ENCODE measurements at regions not wholly inside any gene's neighbourhood (a gene's known extent, or its start where the extent isn't known, plus 50 kb on each side); places are given as distances from the start of the nearest gene placed in this dataset.

GRCh38 chr16:7268182-7268581 is 64.5 kb upstream of the RBFOX1 start:
- Histone ChIP-seq H3K27me3 (no peaks in the 10 kb centered on the region), H3K36me3 (no peaks in the 10 kb centered on the region), H3K4me1 (no peaks in the 10 kb centered on the region), H3K4me3 (no peak overlapping the region), H3K9me3 (no peaks in the 10 kb centered on the region), H3K27ac (no peak overlapping the region)
- TF ChIP-seq POLR2A (IDR thresholded peaks at IDR 0.05) (no peak), CTCF (IDR thresholded peaks at IDR 0.05) (peak in 1 of 4 experiments; percentile 14)
- intact Hi-C loops (cut with DNase I; ENCODE audit: low total_unique reads) = no loop called here
- DNase-seq = no peak

- DNase-seq = no peak
- no peaks in the 10 kb centered on the region for H3K9me3 ChIP-seq
- H3K4me1 ChIP-seq = no peaks in the 10 kb centered on the region
- H3K27ac ChIP-seq = no peak overlapping the region
- TF ChIP-seq POLR2A (IDR thresholded peaks at IDR 0.05) = no peak
- TF ChIP-seq CTCF (IDR thresholded peaks at IDR 0.05) = no peak
- intact Hi-C loops (cut with DNase I; ENCODE audit: low total_unique reads) = no loop called here
- H3K36me3 ChIP-seq = no peaks in the 10 kb centered on the region
- no peak overlapping the region for H3K4me3 ChIP-seq
- H3K27me3 ChIP-seq = no peaks in the 10 kb centered on the region
Observed at GRCh38 chr16:7257016-7257415, 75.6 kb upstream of the RBFOX1 start.

- no peaks in the 10 kb centered on the region for H3K9me3 ChIP-seq
- DNase-seq = no peak
- TF ChIP-seq CTCF (IDR thresholded peaks at IDR 0.05) = no peak
- TF ChIP-seq POLR2A (IDR thresholded peaks at IDR 0.05) = no peak
- H3K36me3 ChIP-seq = no peaks in the 10 kb centered on the region
- no peak overlapping the region for H3K4me3 ChIP-seq
- H3K4me1 ChIP-seq = no peaks in the 10 kb centered on the region
- no peaks in the 10 kb centered on the region for H3K27me3 ChIP-seq
- intact Hi-C loops (cut with DNase I; ENCODE audit: low total_unique reads) = no loop called here
- H3K27ac ChIP-seq = no peak overlapping the region
Observed at GRCh38 chr16:7246578-7246977, 86.1 kb upstream of the RBFOX1 start.

- no peaks in the 10 kb centered on the region for H3K9me3 ChIP-seq
- no peak for DNase-seq
- H3K4me3 ChIP-seq = no peak overlapping the region
- no peaks in the 10 kb centered on the region for H3K4me1 ChIP-seq
- intact Hi-C loops (cut with DNase I; ENCODE audit: low total_unique reads) = no loop called here
- H3K27me3 ChIP-seq = no peaks in the 10 kb centered on the region
- no peak overlapping the region for H3K27ac ChIP-seq
- TF ChIP-seq CTCF (IDR thresholded peaks at IDR 0.05) = no peak
- TF ChIP-seq POLR2A (IDR thresholded peaks at IDR 0.05) = no peak
- H3K36me3 ChIP-seq = no peaks in the 10 kb centered on the region
Observed at GRCh38 chr16:7239547-7239946, 93.1 kb upstream of the RBFOX1 start.

GRCh38 chr16:7236824-7237410 is 95.7 kb upstream of the RBFOX1 start:
- Histone ChIP-seq H3K4me3 (no peak overlapping the region), H3K27ac (no peak overlapping the region), H3K36me3 (no peaks in the 10 kb centered on the region), H3K4me1 (no peaks in the 10 kb centered on the region), H3K9me3 (no peaks in the 10 kb centered on the region), H3K27me3 (no peaks in the 10 kb centered on the region)
- no peak for TF ChIP-seq POLR2A (IDR thresholded peaks at IDR 0.05)
- TF ChIP-seq CTCF (IDR thresholded peaks at IDR 0.05) = no peak
- no peak for DNase-seq
- intact Hi-C loops (cut with DNase I; ENCODE audit: low total_unique reads) = no loop called here

Data from uterus (tissue), 3 donors.